Liver (tissue), 3 donors: ENCODE measurements at regions not wholly inside any gene's neighbourhood (a gene's known extent, or its start where the extent isn't known, plus 50 kb on each side); places are given as distances from the start of the nearest gene placed in this dataset.

Source experiments
- ATF3 ChIP-seq: IDR thresholded peaks from 2 replicates; pipeline ENCODE4 v1.6.1; 2016; ENCODE audit warnings: antibody characterized with exemption
- CTCF ChIP-seq: fragments of 150-350 bp; IDR thresholded peaks from 2 replicates; pipeline ENCODE4 v1.5.1; 2017; ENCODE audit warnings: improper control_type of control experiment, low read depth, low read length; ENCODE audit not compliant: missing input control
- EGR1 ChIP-seq, 2 donors: IDR thresholded peaks; 2 replicates each; pipeline ENCODE4 v1.6.1; 2016 to 2018; ENCODE audit warnings: antibody characterized with exemption in 2 of 2, low read depth in 2 of 2
- FOXA2 ChIP-seq: IDR thresholded peaks from 2 replicates; pipeline ENCODE4 v1.6.1; 2016; ENCODE audit warnings: antibody characterized with exemption
- MAX ChIP-seq: IDR thresholded peaks from 2 replicates; pipeline ENCODE4 v1.6.1; 2016; ENCODE audit warnings: antibody characterized with exemption
- RAD21 ChIP-seq, 2 donors: IDR thresholded peaks; 2 replicates each; pipeline ENCODE4 v1.6.1; 2016; ENCODE audit warnings: antibody characterized with exemption in 2 of 2, mild to moderate bottlenecking in 2 of 2
- SP1 ChIP-seq: IDR thresholded peaks from 2 replicates; pipeline ENCODE4 v1.6.1; 2018; ENCODE audit warnings: antibody characterized with exemption, mild to moderate bottlenecking
- TAF1 ChIP-seq: conservative IDR thresholded peaks from 2 replicates; pipeline ENCODE4 v1.6.1; 2016; ENCODE audit warnings: antibody characterized with exemption, mild to moderate bottlenecking
- YY1 ChIP-seq: IDR thresholded peaks from 2 replicates; pipeline ENCODE4 v1.6.1; 2016; ENCODE audit warnings: antibody characterized with exemption, mild to moderate bottlenecking
- ZBTB33 ChIP-seq: IDR thresholded peaks from 2 replicates; pipeline ENCODE4 v1.6.1; 2016; ENCODE audit warnings: antibody characterized with exemption
- TF ChIP-seq, protein P1 (sequence below): IDR thresholded peaks from 2 replicates; pipeline ENCODE4 v1.6.1; 2016; ENCODE audit warnings: antibody characterized with exemption, mild to moderate bottlenecking
- donor health status: healthy.
- donor health status: healthy.

- TF ChIP-seq MAX (no peak), EGR1 (IDR thresholded peaks at IDR 0.05; ENCODE audit: low read depth in 2 of 2) (no peak), TAF1 (no peak), RAD21 (IDR thresholded peaks at IDR 0.05) (no peak), CTCF (no peak), FOXA2 (no peak), YY1 (no peak), ATF3 (no peak), SP1 (no peak), ZBTB33 (no peak)
- TF ChIP-seq, protein P1, sequence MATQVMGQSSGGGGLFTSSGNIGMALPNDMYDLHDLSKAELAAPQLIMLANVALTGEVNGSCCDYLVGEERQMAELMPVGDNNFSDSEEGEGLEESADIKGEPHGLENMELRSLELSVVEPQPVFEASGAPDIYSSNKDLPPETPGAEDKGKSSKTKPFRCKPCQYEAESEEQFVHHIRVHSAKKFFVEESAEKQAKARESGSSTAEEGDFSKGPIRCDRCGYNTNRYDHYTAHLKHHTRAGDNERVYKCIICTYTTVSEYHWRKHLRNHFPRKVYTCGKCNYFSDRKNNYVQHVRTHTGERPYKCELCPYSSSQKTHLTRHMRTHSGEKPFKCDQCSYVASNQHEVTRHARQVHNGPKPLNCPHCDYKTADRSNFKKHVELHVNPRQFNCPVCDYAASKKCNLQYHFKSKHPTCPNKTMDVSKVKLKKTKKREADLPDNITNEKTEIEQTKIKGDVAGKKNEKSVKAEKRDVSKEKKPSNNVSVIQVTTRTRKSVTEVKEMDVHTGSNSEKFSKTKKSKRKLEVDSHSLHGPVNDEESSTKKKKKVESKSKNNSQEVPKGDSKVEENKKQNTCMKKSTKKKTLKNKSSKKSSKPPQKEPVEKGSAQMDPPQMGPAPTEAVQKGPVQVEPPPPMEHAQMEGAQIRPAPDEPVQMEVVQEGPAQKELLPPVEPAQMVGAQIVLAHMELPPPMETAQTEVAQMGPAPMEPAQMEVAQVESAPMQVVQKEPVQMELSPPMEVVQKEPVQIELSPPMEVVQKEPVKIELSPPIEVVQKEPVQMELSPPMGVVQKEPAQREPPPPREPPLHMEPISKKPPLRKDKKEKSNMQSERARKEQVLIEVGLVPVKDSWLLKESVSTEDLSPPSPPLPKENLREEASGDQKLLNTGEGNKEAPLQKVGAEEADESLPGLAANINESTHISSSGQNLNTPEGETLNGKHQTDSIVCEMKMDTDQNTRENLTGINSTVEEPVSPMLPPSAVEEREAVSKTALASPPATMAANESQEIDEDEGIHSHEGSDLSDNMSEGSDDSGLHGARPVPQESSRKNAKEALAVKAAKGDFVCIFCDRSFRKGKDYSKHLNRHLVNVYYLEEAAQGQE, result no peak
Observed at GRCh38 chr6:2296781-2297180, 51.4 kb upstream of the GMDS start.
